ENCODE measurements at regions not wholly inside any gene's neighbourhood (a gene's known extent, or its start where the extent isn't known, plus 50 kb on each side); places are given as distances from the start of the nearest gene placed in this dataset.
"Not testable (repeated sequence)": the region's sequence is repeated elsewhere in the genome, so short reads cannot be mapped to it uniquely, and the experiment has no call there.

GRCh38 chr13:69618393-69618792, 489.2 kb upstream of the ATXN8OS start:
- Histone ChIP-seq H3K27me3 (ENCODE audit: control insufficient read depth, insufficient read depth, low read length) (no peaks in the 10 kb centered on the region), H3K9me3 (ENCODE audit: control insufficient read depth, insufficient read depth, low read length) (no peaks in the 10 kb centered on the region), H3K4me3 (ENCODE audit: low read length) (no peak overlapping the region), H3K4me1 (ENCODE audit: control insufficient read depth, insufficient read depth, low read length) (no peaks in the 10 kb centered on the region), H3K27ac (ENCODE audit: low read length) (no peak overlapping the region), H3K36me3 (ENCODE audit: control insufficient read depth, insufficient read depth, low read length) (no peaks in the 10 kb centered on the region)
- intact Hi-C loops (cut with micrococcal nuclease), result no loop called here
- peaks cover 16 to 21% of the 10 kb centered on the region in 2 donors for H3K9me3 Mint-ChIP-seq
- no peak for TF ChIP-seq CTCF (IDR thresholded peaks at IDR 0.05)
- H3K4me3 Mint-ChIP-seq, result no peak overlapping the region
- no peak overlapping the region for H3K27ac Mint-ChIP-seq
- H3K4me1 Mint-ChIP-seq, result no peaks in the 10 kb centered on the region
- DNase-seq (no peak), ATAC-seq (no peak)
- no peaks in the 10 kb centered on the region for H3K27me3 Mint-ChIP-seq (ENCODE audit: low read depth in 2 of 2)
- WGBS (ENCODE audit: insufficient coverage), result 90% methylated on average over 2 of the region's 4 CpGs
- H3K36me3 Mint-ChIP-seq, result peaks cover 5% of the 10 kb centered on the region

- Mint-ChIP-seq H3K36me3 (peaks cover 5% of the 10 kb centered on the region), H3K9me3 (peaks cover 16 to 21% of the 10 kb centered on the region in 2 donors), H3K27ac (no peak overlapping the region), H3K27me3 (ENCODE audit: low read depth in 2 of 2) (no peaks in the 10 kb centered on the region), H3K4me3 (no peak overlapping the region), H3K4me1 (no peaks in the 10 kb centered on the region)
- ATAC-seq, result no peak
- WGBS (ENCODE audit: insufficient coverage), result 100% methylated on average over 2 of the region's 2 CpGs
- Histone ChIP-seq H3K9me3 (ENCODE audit: control insufficient read depth, insufficient read depth, low read length) (no peaks in the 10 kb centered on the region), H3K4me1 (ENCODE audit: control insufficient read depth, insufficient read depth, low read length) (no peaks in the 10 kb centered on the region), H3K27me3 (ENCODE audit: control insufficient read depth, insufficient read depth, low read length) (no peaks in the 10 kb centered on the region), H3K27ac (ENCODE audit: low read length) (no peak overlapping the region), H3K4me3 (ENCODE audit: low read length) (no peak overlapping the region), H3K36me3 (ENCODE audit: control insufficient read depth, insufficient read depth, low read length) (no peaks in the 10 kb centered on the region)
- no peak for DNase-seq
- TF ChIP-seq CTCF (IDR thresholded peaks at IDR 0.05), result no peak
- intact Hi-C loops (cut with micrococcal nuclease), result no loop called here
Measured at GRCh38 chr13:69617587-69617986, 490.0 kb upstream of the ATXN8OS start.

- H3K36me3 Mint-ChIP-seq, result peaks cover 5% of the 10 kb centered on the region
- no peaks in the 10 kb centered on the region for H3K4me1 ChIP-seq (ENCODE audit: control insufficient read depth, insufficient read depth, low read length)
- no peak overlapping the region for H3K27ac Mint-ChIP-seq
- peaks cover 16 to 21% of the 10 kb centered on the region in 2 donors for H3K9me3 Mint-ChIP-seq
- no peak overlapping the region for H3K4me3 Mint-ChIP-seq
- H3K9me3 ChIP-seq (ENCODE audit: control insufficient read depth, insufficient read depth, low read length), result no peaks in the 10 kb centered on the region
- intact Hi-C loops (cut with micrococcal nuclease), result no loop called here
- no peak for ATAC-seq
- DNase-seq, result no peak
- H3K27ac ChIP-seq (ENCODE audit: low read length), result no peak overlapping the region
- WGBS (ENCODE audit: insufficient coverage), result 72% methylated on average over 3 of the region's 3 CpGs
- no peaks in the 10 kb centered on the region for H3K27me3 Mint-ChIP-seq (ENCODE audit: low read depth in 2 of 2)
- H3K4me1 Mint-ChIP-seq, result no peaks in the 10 kb centered on the region
- no peak overlapping the region for H3K4me3 ChIP-seq (ENCODE audit: low read length)
- H3K27me3 ChIP-seq (ENCODE audit: control insufficient read depth, insufficient read depth, low read length), result no peaks in the 10 kb centered on the region
- no peaks in the 10 kb centered on the region for H3K36me3 ChIP-seq (ENCODE audit: control insufficient read depth, insufficient read depth, low read length)
- no peak for TF ChIP-seq CTCF (IDR thresholded peaks at IDR 0.05)
Measured at GRCh38 chr13:69616396-69616795, 491.2 kb upstream of the ATXN8OS start.

- ATAC-seq; DNase-seq; intact Hi-C loops (cut with micrococcal nuclease); H3K27me3 Mint-ChIP-seq (ENCODE audit: low read depth in 2 of 2); H3K4me1 ChIP-seq (ENCODE audit: control insufficient read depth, insufficient read depth, low read length); H3K27ac ChIP-seq (ENCODE audit: low read length); H3K36me3 Mint-ChIP-seq; H3K9me3 ChIP-seq (ENCODE audit: control insufficient read depth, insufficient read depth, low read length); H3K4me3 ChIP-seq (ENCODE audit: low read length); H3K4me1 Mint-ChIP-seq; H3K36me3 ChIP-seq (ENCODE audit: control insufficient read depth, insufficient read depth, low read length); H3K4me3 Mint-ChIP-seq; H3K27ac Mint-ChIP-seq; H3K27me3 ChIP-seq (ENCODE audit: control insufficient read depth, insufficient read depth, low read length): not testable (repeated sequence)
- 80% methylated on average over 3 of the region's 8 CpGs for WGBS (ENCODE audit: insufficient coverage)
- peaks cover 13 to 22% of the 10 kb centered on the region in 2 donors for H3K9me3 Mint-ChIP-seq
Measured at GRCh38 chr13:69615055-69615454, 492.6 kb upstream of the ATXN8OS start.

Data from natural killer cell (primary cell).